ENCODE measurements at regions not wholly inside any gene's neighbourhood (a gene's known extent, or its start where the extent isn't known, plus 50 kb on each side); places are given as distances from the start of the nearest gene placed in this dataset.

- Histone ChIP-seq H3K27ac (ENCODE audit: low read depth, low read length) (peak overlapping the region; percentile 68), H3K4me3 (ENCODE audit: low read depth in 1 of 5, low read length in 5 of 5) (peak overlapping the region; percentile 31 to 52 (median 49)), H3K9ac (ENCODE audit: low read length in 5 of 5) (peak overlapping the region in 4 of 5 donors; percentile 13 to 44 (median 29)), H3K9me3 (ENCODE audit: control insufficient read depth in 5 of 5, low read length in 5 of 5) (no peaks in the 10 kb centered on the region), H3K27me3 (ENCODE audit: control insufficient read depth in 5 of 5, insufficient read depth in 4 of 5, low read length in 5 of 5) (no peaks in the 10 kb centered on the region), H3K36me3 (ENCODE audit: control insufficient read depth in 5 of 5, insufficient read depth in 5 of 5, low read length in 5 of 5) (no peaks in the 10 kb centered on the region), H3K4me1 (ENCODE audit: control insufficient read depth in 5 of 5, insufficient read depth in 5 of 5, low read length in 5 of 5) (peaks cover 6 to 32% (median 32%) of the 10 kb centered on the region in 5 donors)
Observed at GRCh38 chr7:33814400-33814799, 90.9 kb upstream of the BMPER start.

- no peaks in the 10 kb centered on the region for H3K27me3 ChIP-seq (ENCODE audit: control insufficient read depth in 5 of 5, insufficient read depth in 4 of 5, low read length in 5 of 5)
- peak overlapping the region in 4 of 5 donors; percentile 44 to 52 (median 50) for H3K4me3 ChIP-seq (ENCODE audit: low read depth in 1 of 5, low read length in 5 of 5)
- peaks cover 5 to 30% (median 28%) of the 10 kb centered on the region in 5 donors for H3K4me1 ChIP-seq (ENCODE audit: control insufficient read depth in 5 of 5, insufficient read depth in 5 of 5, low read length in 5 of 5)
- peak overlapping the region in 1 of 5 donors; percentile 44 for H3K9ac ChIP-seq (ENCODE audit: low read length in 5 of 5)
- no peaks in the 10 kb centered on the region for H3K36me3 ChIP-seq (ENCODE audit: control insufficient read depth in 5 of 5, insufficient read depth in 5 of 5, low read length in 5 of 5)
- H3K27ac ChIP-seq (ENCODE audit: low read depth, low read length) = peak overlapping the region; percentile 68
- no peaks in the 10 kb centered on the region for H3K9me3 ChIP-seq (ENCODE audit: control insufficient read depth in 5 of 5, low read length in 5 of 5)
Observed at GRCh38 chr7:33814936-33815335, 90.4 kb upstream of the BMPER start.

- Histone ChIP-seq H3K27ac (ENCODE audit: low read depth, low read length) (peak overlapping the region; percentile 68), H3K27me3 (ENCODE audit: control insufficient read depth in 5 of 5, insufficient read depth in 4 of 5, low read length in 5 of 5) (no peaks in the 10 kb centered on the region), H3K4me3 (ENCODE audit: low read depth in 1 of 5, low read length in 5 of 5) (peak overlapping the region in 4 of 5 donors; percentile 44 to 52 (median 50)), H3K9ac (ENCODE audit: low read length in 5 of 5) (peak overlapping the region in 1 of 5 donors; percentile 44), H3K9me3 (ENCODE audit: control insufficient read depth in 5 of 5, low read length in 5 of 5) (no peaks in the 10 kb centered on the region), H3K36me3 (ENCODE audit: control insufficient read depth in 5 of 5, insufficient read depth in 5 of 5, low read length in 5 of 5) (no peaks in the 10 kb centered on the region), H3K4me1 (ENCODE audit: control insufficient read depth in 5 of 5, insufficient read depth in 5 of 5, low read length in 5 of 5) (peaks cover 5 to 30% (median 25%) of the 10 kb centered on the region in 5 donors)
Observed at GRCh38 chr7:33815336-33815735, 90.0 kb upstream of the BMPER start.

GRCh38 chr7:33816106-33816505, 89.2 kb upstream of the BMPER start:
- no peaks in the 10 kb centered on the region for H3K36me3 ChIP-seq (ENCODE audit: control insufficient read depth in 5 of 5, insufficient read depth in 5 of 5, low read length in 5 of 5)
- peak overlapping the region; percentile 13 for H3K27ac ChIP-seq (ENCODE audit: low read depth, low read length)
- no peak overlapping the region for H3K4me3 ChIP-seq (ENCODE audit: low read depth in 1 of 5, low read length in 5 of 5)
- no peaks in the 10 kb centered on the region for H3K9me3 ChIP-seq (ENCODE audit: control insufficient read depth in 5 of 5, low read length in 5 of 5)
- H3K9ac ChIP-seq (ENCODE audit: low read length in 5 of 5) = no peak overlapping the region
- H3K27me3 ChIP-seq (ENCODE audit: control insufficient read depth in 5 of 5, insufficient read depth in 4 of 5, low read length in 5 of 5) = no peaks in the 10 kb centered on the region
- H3K4me1 ChIP-seq (ENCODE audit: control insufficient read depth in 5 of 5, insufficient read depth in 5 of 5, low read length in 5 of 5) = peaks cover 5 to 30% (median 24%) of the 10 kb centered on the region in 5 donors

GRCh38 chr7:33819658-33820057, 85.7 kb upstream of the BMPER start:
- no peak overlapping the region for H3K27ac ChIP-seq (ENCODE audit: low read depth, low read length)
- H3K4me1 ChIP-seq (ENCODE audit: control insufficient read depth in 5 of 5, insufficient read depth in 5 of 5, low read length in 5 of 5) = peaks cover 2 to 12% (median 9%) of the 10 kb centered on the region in 5 donors
- no peaks in the 10 kb centered on the region for H3K9me3 ChIP-seq (ENCODE audit: control insufficient read depth in 5 of 5, low read length in 5 of 5)
- H3K9ac ChIP-seq (ENCODE audit: low read length in 5 of 5) = no peak overlapping the region
- no peaks in the 10 kb centered on the region for H3K36me3 ChIP-seq (ENCODE audit: control insufficient read depth in 5 of 5, insufficient read depth in 5 of 5, low read length in 5 of 5)
- H3K27me3 ChIP-seq (ENCODE audit: control insufficient read depth in 5 of 5, insufficient read depth in 4 of 5, low read length in 5 of 5) = no peaks in the 10 kb centered on the region
- H3K4me3 ChIP-seq (ENCODE audit: low read depth in 1 of 5, low read length in 5 of 5) = no peak overlapping the region

- no peak overlapping the region for H3K4me3 ChIP-seq (ENCODE audit: low read depth in 1 of 5, low read length in 5 of 5)
- no peaks in the 10 kb centered on the region for H3K27me3 ChIP-seq (ENCODE audit: control insufficient read depth in 5 of 5, insufficient read depth in 4 of 5, low read length in 5 of 5)
- H3K36me3 ChIP-seq (ENCODE audit: control insufficient read depth in 5 of 5, insufficient read depth in 5 of 5, low read length in 5 of 5) = no peaks in the 10 kb centered on the region
- no peaks in the 10 kb centered on the region for H3K9me3 ChIP-seq (ENCODE audit: control insufficient read depth in 5 of 5, low read length in 5 of 5)
- H3K9ac ChIP-seq (ENCODE audit: low read length in 5 of 5) = no peak overlapping the region
- H3K4me1 ChIP-seq (ENCODE audit: control insufficient read depth in 5 of 5, insufficient read depth in 5 of 5, low read length in 5 of 5) = peaks cover under 1 to 7% (median 4%) of the 10 kb centered on the region in 5 donors
- no peak overlapping the region for H3K27ac ChIP-seq (ENCODE audit: low read depth, low read length)
Observed at GRCh38 chr7:33820206-33820605, 85.1 kb upstream of the BMPER start.

- Histone ChIP-seq H3K27ac (ENCODE audit: low read depth, low read length) (no peak overlapping the region), H3K4me3 (ENCODE audit: low read depth in 1 of 5, low read length in 5 of 5) (no peak overlapping the region), H3K27me3 (ENCODE audit: control insufficient read depth in 5 of 5, insufficient read depth in 4 of 5, low read length in 5 of 5) (no peaks in the 10 kb centered on the region), H3K36me3 (ENCODE audit: control insufficient read depth in 5 of 5, insufficient read depth in 5 of 5, low read length in 5 of 5) (no peaks in the 10 kb centered on the region), H3K9ac (ENCODE audit: low read length in 5 of 5) (no peak overlapping the region), H3K4me1 (ENCODE audit: control insufficient read depth in 5 of 5, insufficient read depth in 5 of 5, low read length in 5 of 5) (no peaks in the 10 kb centered on the region), H3K9me3 (ENCODE audit: control insufficient read depth in 5 of 5, low read length in 5 of 5) (no peaks in the 10 kb centered on the region)
Observed at GRCh38 chr7:33821970-33822369, 83.4 kb upstream of the BMPER start.

- Histone ChIP-seq H3K27me3 (ENCODE audit: control insufficient read depth in 5 of 5, insufficient read depth in 4 of 5, low read length in 5 of 5) (no peaks in the 10 kb centered on the region), H3K4me1 (ENCODE audit: control insufficient read depth in 5 of 5, insufficient read depth in 5 of 5, low read length in 5 of 5) (no peaks in the 10 kb centered on the region), H3K9me3 (ENCODE audit: control insufficient read depth in 5 of 5, low read length in 5 of 5) (no peaks in the 10 kb centered on the region), H3K4me3 (ENCODE audit: low read depth in 1 of 5, low read length in 5 of 5) (no peak overlapping the region), H3K9ac (ENCODE audit: low read length in 5 of 5) (no peak overlapping the region), H3K36me3 (ENCODE audit: control insufficient read depth in 5 of 5, insufficient read depth in 5 of 5, low read length in 5 of 5) (no peaks in the 10 kb centered on the region), H3K27ac (ENCODE audit: low read depth, low read length) (no peak overlapping the region)
Observed at GRCh38 chr7:33823913-33824312, 81.4 kb upstream of the BMPER start.

GRCh38 chr7:33824911-33825459, 80.4 kb upstream of the BMPER start:
- Histone ChIP-seq H3K27ac (ENCODE audit: low read depth, low read length) (no peak overlapping the region), H3K9ac (ENCODE audit: low read length in 5 of 5) (no peak overlapping the region), H3K36me3 (ENCODE audit: control insufficient read depth in 5 of 5, insufficient read depth in 5 of 5, low read length in 5 of 5) (no peaks in the 10 kb centered on the region), H3K27me3 (ENCODE audit: control insufficient read depth in 5 of 5, insufficient read depth in 4 of 5, low read length in 5 of 5) (no peaks in the 10 kb centered on the region), H3K4me1 (ENCODE audit: control insufficient read depth in 5 of 5, insufficient read depth in 5 of 5, low read length in 5 of 5) (no peaks in the 10 kb centered on the region), H3K4me3 (ENCODE audit: low read depth in 1 of 5, low read length in 5 of 5) (no peak overlapping the region), H3K9me3 (ENCODE audit: control insufficient read depth in 5 of 5, low read length in 5 of 5) (no peaks in the 10 kb centered on the region)

GRCh38 chr7:33825644-33826043, 79.7 kb upstream of the BMPER start:
- H3K9me3 ChIP-seq (ENCODE audit: control insufficient read depth in 5 of 5, low read length in 5 of 5) = no peaks in the 10 kb centered on the region
- no peak overlapping the region for H3K4me3 ChIP-seq (ENCODE audit: low read depth in 1 of 5, low read length in 5 of 5)
- no peaks in the 10 kb centered on the region for H3K36me3 ChIP-seq (ENCODE audit: control insufficient read depth in 5 of 5, insufficient read depth in 5 of 5, low read length in 5 of 5)
- H3K4me1 ChIP-seq (ENCODE audit: control insufficient read depth in 5 of 5, insufficient read depth in 5 of 5, low read length in 5 of 5) = no peaks in the 10 kb centered on the region
- H3K27me3 ChIP-seq (ENCODE audit: control insufficient read depth in 5 of 5, insufficient read depth in 4 of 5, low read length in 5 of 5) = no peaks in the 10 kb centered on the region
- no peak overlapping the region for H3K9ac ChIP-seq (ENCODE audit: low read length in 5 of 5)
- H3K27ac ChIP-seq (ENCODE audit: low read depth, low read length) = no peak overlapping the region
